ENCODE measurements at regions not wholly inside any gene's neighbourhood (a gene's known extent, or its start where the extent isn't known, plus 50 kb on each side); places are given as distances from the start of the nearest gene placed in this dataset.

DNA sequence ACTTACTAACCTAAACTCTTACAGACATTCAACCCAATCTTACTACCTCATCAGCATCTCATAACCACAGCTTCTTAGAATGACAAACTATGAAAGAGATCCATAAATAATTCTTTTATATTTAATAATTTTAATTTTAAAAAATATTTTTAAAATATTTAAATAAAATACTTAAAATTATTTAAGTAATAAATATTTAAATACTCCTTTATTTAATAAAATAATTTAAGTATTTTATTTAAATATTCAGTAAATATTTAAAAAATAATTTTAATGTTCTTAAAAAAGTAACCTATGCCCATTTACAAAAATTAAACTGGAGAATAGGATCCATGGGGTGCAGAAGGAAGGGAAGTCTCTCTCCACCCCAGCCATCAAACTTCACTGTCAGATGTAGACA is 627.3 kb upstream of the MGMT start:
- TF ChIP-seq PAX8 (CRISPR knock-in tag; IDR thresholded peaks at IDR 0.05; ENCODE audit: borderline replicate concordance), result no peak
- no peak for TF ChIP-seq PCBP1 (IDR thresholded peaks at IDR 0.05; ENCODE audit: borderline replicate concordance, low read depth, low read length)
- no peak for TF ChIP-seq ZNF10 (CRISPR knock-in tag; IDR thresholded peaks at IDR 0.05; ENCODE audit: borderline replicate concordance, low read depth)
- no peak for TF ChIP-seq ZFYVE20 (CRISPR knock-in tag; IDR thresholded peaks at IDR 0.05; ENCODE audit: borderline replicate concordance, low read depth)

All from HepG2 (cell line).